Fibroblast of villous mesenchyme (primary cell): ENCODE measurements at regions not wholly inside any gene's neighbourhood (a gene's known extent, or its start where the extent isn't known, plus 50 kb on each side); places are given as distances from the start of the nearest gene placed in this dataset.
A peak's percentile ranks its signal among the peaks of the same experiment; 100 is the strongest.
"Not testable (repeated sequence)": the region's sequence is repeated elsewhere in the genome, so short reads cannot be mapped to it uniquely, and the experiment has no call there.

ENCODE experiments used
- DNase-seq: peaks from one replicate; pipeline ENCODE4 v3.0.0-alpha.2; 2010; ENCODE audit warnings: low read depth
- H3K4me3 ChIP-seq: 2 replicates; pipeline ENCODE4 v1.5.1; 2011; ENCODE audit warnings: low read depth, mild to moderate bottlenecking, low read length
- CTCF ChIP-seq: IDR thresholded peaks from 2 replicates; pipeline ENCODE4 v1.5.1; 2012; ENCODE audit warnings: low read depth, mild to moderate bottlenecking, low read length; ENCODE audit not compliant: insufficient read depth

GRCh38 chr1:219324629-219325367, 151.1 kb downstream of the LYPLAL1 start:
- DNase-seq, result peak; percentile 85
- no peak for TF ChIP-seq CTCF
- no peak overlapping the region for H3K4me3 ChIP-seq

DNA sequence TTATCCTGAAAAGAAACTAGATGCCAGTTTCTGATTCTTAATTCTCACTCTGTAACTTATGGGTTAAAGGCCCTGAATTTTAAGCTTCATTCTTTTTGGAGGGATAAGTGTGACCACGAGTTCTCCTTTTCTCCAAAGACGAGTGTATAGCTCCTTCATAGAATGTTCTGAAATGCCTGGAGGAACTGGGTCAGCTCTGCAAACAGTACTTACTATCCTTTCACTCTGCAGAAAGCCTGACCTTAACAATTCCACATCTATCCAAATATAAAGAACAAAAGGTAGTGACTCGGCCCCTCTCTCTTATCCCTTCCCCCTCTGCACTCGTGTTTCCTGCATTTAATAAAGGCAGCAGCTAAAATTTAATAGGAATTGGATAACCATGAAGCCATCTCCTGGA, 150.5 kb downstream of the LYPLAL1 start:
- no peak overlapping the region for H3K4me3 ChIP-seq
- TF ChIP-seq CTCF, result no peak
- no peak for DNase-seq

- no peak overlapping the region for H3K4me3 ChIP-seq
- no peak for DNase-seq
- no peak for TF ChIP-seq CTCF
These were observed 149.7 kb downstream of the LYPLAL1 start for GRCh38 chr1:219323426-219323825.

- no peak for TF ChIP-seq CTCF
- no peak overlapping the region for H3K4me3 ChIP-seq
- no peak for DNase-seq
These were observed 149.1 kb downstream of the LYPLAL1 start for GRCh38 chr1:219322766-219323165.

GRCh38 chr1:219320563-219320962, 146.9 kb downstream of the LYPLAL1 start:
- not testable (repeated sequence) for H3K4me3 ChIP-seq, DNase-seq

DNA sequence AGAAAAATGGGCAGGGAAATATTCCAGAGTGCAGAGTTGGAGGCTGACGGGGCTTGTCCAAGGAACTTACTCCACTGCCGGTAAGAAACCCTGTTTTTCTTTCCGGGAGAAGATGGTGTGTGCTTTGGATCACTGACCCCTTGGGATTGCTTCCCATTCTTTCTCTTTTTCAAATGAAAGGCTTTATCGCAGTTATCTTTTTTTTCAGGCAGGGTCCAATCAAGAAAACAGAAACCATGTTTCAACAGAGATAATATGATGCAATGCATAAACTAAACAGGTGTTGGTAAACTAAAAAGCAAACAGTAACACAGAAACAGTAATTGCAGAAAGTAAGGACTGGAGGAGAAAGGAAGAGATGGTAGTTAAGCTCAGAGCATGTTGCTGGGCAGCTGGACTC, 145.1 kb downstream of the LYPLAL1 start:
- no peak for TF ChIP-seq CTCF
- no peak for DNase-seq
- H3K4me3 ChIP-seq, result no peak overlapping the region

DNA sequence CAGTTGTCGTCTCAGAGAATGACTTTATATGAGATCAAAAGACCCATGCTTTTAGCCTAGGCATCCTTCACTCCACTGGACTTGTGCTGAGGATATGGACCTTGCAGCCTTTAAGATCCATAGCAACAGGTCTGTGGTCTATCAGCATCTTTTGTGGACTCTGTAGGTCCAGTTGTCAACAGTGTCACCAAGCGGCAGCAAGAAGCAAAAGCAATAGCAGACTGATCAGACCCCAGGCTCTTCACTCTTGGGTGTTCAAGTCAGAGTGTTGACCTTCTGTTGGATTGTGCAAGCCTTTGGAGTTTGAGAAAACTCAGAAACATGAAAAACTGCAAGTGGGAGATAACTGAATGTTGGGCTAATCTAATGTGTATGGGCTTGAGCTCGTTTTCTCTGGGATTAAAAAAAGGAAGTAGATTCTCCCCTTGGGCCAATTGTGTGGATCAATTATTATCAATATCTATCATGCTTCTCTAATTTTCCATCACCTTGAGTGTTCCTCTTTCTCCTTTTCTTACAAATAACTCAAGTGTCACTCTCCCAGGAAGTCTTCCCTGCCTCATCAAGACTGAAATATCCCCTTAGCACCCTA, 144.2 kb downstream of the LYPLAL1 start:
- peak; percentile 26 for TF ChIP-seq CTCF
- no peak for DNase-seq
- H3K4me3 ChIP-seq, result no peak overlapping the region
